HEK293 (cell line): ENCODE measurements at regions not wholly inside any gene's neighbourhood (a gene's known extent, or its start where the extent isn't known, plus 50 kb on each side); places are given as distances from the start of the nearest gene placed in this dataset.

Experiments used
- ATF2 ChIP-seq: fragments of 450-650 bp; formaldehyde crosslinking; IDR thresholded peaks from 2 replicates; pipeline ENCODE4 v1.5.1; 2016; ENCODE audit warnings: missing biosample characterization, missing genetic modification characterization, low read depth
- CTCF ChIP-seq: fragments of 450-650 bp; formaldehyde crosslinking; IDR thresholded peaks from 2 replicates; pipeline ENCODE4 v1.5.1; 2016; ENCODE audit warnings: missing biosample characterization, missing genetic modification characterization
- KLF16 ChIP-seq: fragments of 450-650 bp; formaldehyde crosslinking; IDR thresholded peaks from 2 replicates; pipeline ENCODE4 v1.5.1; 2017; ENCODE audit warnings: missing biosample characterization, missing genetic modification characterization
- PRDM2 ChIP-seq: fragments of 450-650 bp; formaldehyde crosslinking; IDR thresholded peaks from 2 replicates; pipeline ENCODE4 v1.5.1; 2016; ENCODE audit warnings: missing biosample characterization, missing genetic modification characterization, borderline replicate concordance
- ZBTB20 ChIP-seq: fragments of 450-650 bp; formaldehyde crosslinking; IDR thresholded peaks from 2 replicates; pipeline ENCODE4 v1.5.1; 2016; ENCODE audit warnings: missing biosample characterization, missing genetic modification characterization
- ZNF140 ChIP-seq: fragments of 450-650 bp; formaldehyde crosslinking; IDR thresholded peaks from 2 replicates; pipeline ENCODE4 v1.5.1; 2016; ENCODE audit warnings: missing biosample characterization, missing genetic modification characterization
- ZNF16 ChIP-seq: fragments of 450-650 bp; formaldehyde crosslinking; IDR thresholded peaks from 2 replicates; pipeline ENCODE4 v1.5.1; 2016; ENCODE audit warnings: low read depth, missing biosample characterization, missing genetic modification characterization
- ZNF324 ChIP-seq: fragments of 450-650 bp; formaldehyde crosslinking; IDR thresholded peaks from 2 replicates; pipeline ENCODE4 v1.5.1; 2016; ENCODE audit warnings: missing biosample characterization, missing genetic modification characterization
- ZNF426 ChIP-seq: fragments of 450-650 bp; formaldehyde crosslinking; IDR thresholded peaks from 2 replicates; pipeline ENCODE4 v1.5.1; 2017; ENCODE audit warnings: missing biosample characterization, missing genetic modification characterization, mild to moderate bottlenecking, inconsistent platforms, moderate library complexity
- ZNF707 ChIP-seq: fragments of 450-650 bp; formaldehyde crosslinking; IDR thresholded peaks from 2 replicates; pipeline ENCODE4 v1.5.1; 2016; ENCODE audit warnings: missing biosample characterization, missing genetic modification characterization
- ZSCAN5A ChIP-seq: fragments of 450-650 bp; formaldehyde crosslinking; IDR thresholded peaks from 2 replicates; pipeline ENCODE4 v1.5.1; 2016; ENCODE audit warnings: missing biosample characterization, missing genetic modification characterization

GRCh38 chr9:79233542-79233941, 338.2 kb upstream of the TLE4 start:
- TF ChIP-seq ZNF426 (tag by site-specific recombination) (no peak), ATF2 (tag by site-specific recombination) (no peak), CTCF (tag by site-specific recombination) (no peak), KLF16 (tag by site-specific recombination) (no peak), ZNF324 (no peak), ZNF140 (tag by site-specific recombination) (no peak), ZNF707 (tag by site-specific recombination) (no peak), ZSCAN5A (tag by site-specific recombination) (no peak), ZBTB20 (tag by site-specific recombination) (no peak), PRDM2 (tag by site-specific recombination) (no peak), ZNF16 (tag by site-specific recombination) (no peak)
